MM.1S (cell line): ENCODE measurements at regions not wholly inside any gene's neighbourhood (a gene's known extent, or its start where the extent isn't known, plus 50 kb on each side); places are given as distances from the start of the nearest gene placed in this dataset.

Experiments used
- DNase-seq: peaks from one replicate; pipeline ENCODE4 v3.0.0-alpha.2; 2015
- H2AFZ ChIP-seq: fragments of 300-600 bp; sonication (generic); 2 replicates; pipeline ENCODE4 v1.6.0; 2016; ENCODE audit warnings: antibody characterized with exemption, low read length
- H3F3A ChIP-seq: fragments of 300-600 bp; sonication (generic); 2 replicates; pipeline ENCODE4 v1.6.1; 2016; ENCODE audit warnings: mild to moderate bottlenecking, antibody characterized with exemption, low read length, moderate library complexity, mixed read lengths; ENCODE audit not compliant: insufficient read depth
- H3K27ac ChIP-seq: fragments of 300-600 bp; sonication (generic); 2 replicates; pipeline ENCODE4 v1.5.1; 2016; ENCODE audit warnings: mild to moderate bottlenecking, low read length
- H3K27me3 ChIP-seq: fragments of 300-600 bp; sonication (generic); replicated peaks from 2 replicates; pipeline ENCODE4 v1.6.0; 2016; ENCODE audit warnings: low read length; ENCODE audit not compliant: insufficient read depth
- H3K36me3 ChIP-seq: fragments of 300-600 bp; sonication (generic); replicated peaks from 2 replicates; pipeline ENCODE4 v1.6.1; 2016; ENCODE audit warnings: mild to moderate bottlenecking, low read length, mixed read lengths; ENCODE audit not compliant: insufficient read depth
- H3K4me1 ChIP-seq: fragments of 300-600 bp; sonication (generic); 2 replicates; pipeline ENCODE4 v1.6.1; 2016; ENCODE audit warnings: low read length, mixed read lengths
- H3K4me2 ChIP-seq: fragments of 300-600 bp; sonication (generic); 2 replicates; pipeline ENCODE4 v1.6.0; 2016; ENCODE audit warnings: low read depth, low read length
- H3K4me3 ChIP-seq: fragments of 300-600 bp; sonication (generic); 2 replicates; pipeline ENCODE4 v1.5.1; 2016; ENCODE audit warnings: low read length, mixed read lengths
- H3K79me2 ChIP-seq: fragments of 300-600 bp; sonication (generic); 2 replicates; pipeline ENCODE4 v1.6.1; 2016; ENCODE audit warnings: mixed run types, low read length, mixed read lengths
- H3K9ac ChIP-seq: fragments of 300-600 bp; sonication (generic); 2 replicates; pipeline ENCODE4 v1.6.1; 2016; ENCODE audit warnings: low read length, mixed read lengths
- H3K9me2 ChIP-seq: fragments of 300-600 bp; sonication (generic); replicated peaks from 2 replicates; pipeline ENCODE4 v1.6.1; 2016; ENCODE audit warnings: mild to moderate bottlenecking, low read length, mixed read lengths; ENCODE audit not compliant: insufficient read depth
- H3K9me3 ChIP-seq: fragments of 300-600 bp; sonication (generic); replicated peaks from 2 replicates; pipeline ENCODE4 v1.6.1; 2016; ENCODE audit warnings: mild to moderate bottlenecking, low read length, mixed read lengths; ENCODE audit not compliant: insufficient read depth
- H4K20me1 ChIP-seq: fragments of 300-600 bp; sonication (generic); 2 replicates; pipeline ENCODE4 v1.6.1; 2016; ENCODE audit warnings: mild to moderate bottlenecking, low read length, moderate library complexity, mixed read lengths; ENCODE audit not compliant: insufficient read depth
- EZH2 ChIP-seq: fragments of 300-600 bp; sonication (generic); optimal IDR thresholded peaks from 2 replicates; pipeline ENCODE3; 2017; ENCODE audit warnings: low read depth, mild to moderate bottlenecking, antibody characterized with exemption, low read length, mixed read lengths
- EZH2phosphoT487 ChIP-seq: fragments of 300-600 bp; sonication (generic); IDR thresholded peaks from 2 replicates; pipeline ENCODE4 v1.6.1; 2018; ENCODE audit warnings: antibody characterized with exemption, low read length
- TF ChIP-seq, protein P1 (sequence below): fragments of 300-600 bp; sonication (generic); IDR thresholded peaks from 2 replicates; pipeline ENCODE4 v1.5.1; 2016; ENCODE audit warnings: antibody characterized with exemption, low read length, mixed read lengths

DNA sequence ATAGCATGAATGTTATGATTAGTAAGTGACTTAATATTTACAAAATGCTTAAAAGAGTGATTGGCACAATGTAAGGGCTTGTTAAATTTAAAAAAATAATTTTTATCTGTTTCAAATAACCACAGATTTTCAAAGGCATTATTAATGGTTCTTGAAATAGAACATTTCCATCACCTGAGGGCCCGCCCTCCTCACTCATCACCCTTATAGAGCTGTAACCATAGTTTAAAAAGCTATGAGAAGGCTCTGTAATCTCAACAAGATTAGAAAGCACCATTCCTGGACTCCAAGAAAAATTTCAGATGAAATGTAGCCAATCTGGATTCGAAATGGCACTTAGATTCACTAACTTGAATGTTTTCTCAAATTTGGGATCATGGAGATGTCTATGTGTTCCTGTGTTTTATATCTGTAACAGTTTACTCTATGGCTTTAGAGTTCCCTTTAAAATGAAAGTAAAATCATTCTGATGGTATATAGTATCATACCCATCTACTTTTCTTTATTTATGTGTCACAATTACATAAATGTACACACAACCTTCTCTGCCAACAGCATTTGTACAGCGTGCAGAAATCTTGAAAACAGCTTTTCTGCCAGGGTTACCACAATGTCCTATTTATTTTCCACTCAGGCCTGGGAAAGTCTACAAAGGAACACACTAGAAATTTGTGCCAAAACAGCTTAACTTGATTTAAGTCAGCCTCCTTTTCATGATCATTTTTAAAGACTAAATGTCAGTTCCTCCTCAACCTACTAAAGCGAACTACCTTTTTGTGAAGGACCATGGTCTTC, 207.7 kb downstream of the TBX18 start:
- Histone ChIP-seq H3F3A (no peaks in the 10 kb centered on the region), H3K9ac (0 out of 2 replicates have a peak overlapping the region, but pooled peaks have one; percentile 5), H3K4me2 (peak overlapping the region; percentile 65), H3K9me2 (no peaks in the 10 kb centered on the region), H3K4me1 (peaks cover 15% of the 10 kb centered on the region), H2AFZ (peak overlapping the region; percentile 26; the same call in 1 of the 2 replicates), H3K27me3 (no peaks in the 10 kb centered on the region), H3K4me3 (peak overlapping the region; percentile 15; the same call in 1 of the 2 replicates), H3K9me3 (no peaks in the 10 kb centered on the region), H4K20me1 (no peaks in the 10 kb centered on the region), H3K79me2 (no peaks in the 10 kb centered on the region), H3K36me3 (no peaks in the 10 kb centered on the region), H3K27ac (no peak overlapping the region)
- no peak for DNase-seq
- TF ChIP-seq EZH2 = no peak
- TF ChIP-seq EZH2phosphoT487 = no peak
- TF ChIP-seq, protein P1, sequence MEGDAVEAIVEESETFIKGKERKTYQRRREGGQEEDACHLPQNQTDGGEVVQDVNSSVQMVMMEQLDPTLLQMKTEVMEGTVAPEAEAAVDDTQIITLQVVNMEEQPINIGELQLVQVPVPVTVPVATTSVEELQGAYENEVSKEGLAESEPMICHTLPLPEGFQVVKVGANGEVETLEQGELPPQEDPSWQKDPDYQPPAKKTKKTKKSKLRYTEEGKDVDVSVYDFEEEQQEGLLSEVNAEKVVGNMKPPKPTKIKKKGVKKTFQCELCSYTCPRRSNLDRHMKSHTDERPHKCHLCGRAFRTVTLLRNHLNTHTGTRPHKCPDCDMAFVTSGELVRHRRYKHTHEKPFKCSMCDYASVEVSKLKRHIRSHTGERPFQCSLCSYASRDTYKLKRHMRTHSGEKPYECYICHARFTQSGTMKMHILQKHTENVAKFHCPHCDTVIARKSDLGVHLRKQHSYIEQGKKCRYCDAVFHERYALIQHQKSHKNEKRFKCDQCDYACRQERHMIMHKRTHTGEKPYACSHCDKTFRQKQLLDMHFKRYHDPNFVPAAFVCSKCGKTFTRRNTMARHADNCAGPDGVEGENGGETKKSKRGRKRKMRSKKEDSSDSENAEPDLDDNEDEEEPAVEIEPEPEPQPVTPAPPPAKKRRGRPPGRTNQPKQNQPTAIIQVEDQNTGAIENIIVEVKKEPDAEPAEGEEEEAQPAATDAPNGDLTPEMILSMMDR = no peak

GRCh38 chr6:84554706-84555105, 209.7 kb downstream of the TBX18 start:
- DNase-seq = no peak
- Histone ChIP-seq H3K4me2 (no peak overlapping the region), H3K27me3 (no peaks in the 10 kb centered on the region), H2AFZ (no peak overlapping the region), H3K4me1 (peaks cover 15% of the 10 kb centered on the region), H3K4me3 (no peak overlapping the region), H3F3A (no peaks in the 10 kb centered on the region), H3K9ac (no peak overlapping the region), H3K79me2 (no peaks in the 10 kb centered on the region), H4K20me1 (no peaks in the 10 kb centered on the region), H3K27ac (no peak overlapping the region), H3K36me3 (no peaks in the 10 kb centered on the region), H3K9me2 (no peaks in the 10 kb centered on the region), H3K9me3 (no peaks in the 10 kb centered on the region)
- TF ChIP-seq EZH2 = no peak
- TF ChIP-seq, protein P1 = no peak
- TF ChIP-seq EZH2phosphoT487 = no peak

- Histone ChIP-seq H3K4me1 (peaks cover 15% of the 10 kb centered on the region), H4K20me1 (no peaks in the 10 kb centered on the region), H3K79me2 (no peaks in the 10 kb centered on the region), H3K36me3 (no peaks in the 10 kb centered on the region), H3K9me3 (no peaks in the 10 kb centered on the region), H3K4me3 (no peak overlapping the region), H3F3A (no peaks in the 10 kb centered on the region), H3K4me2 (no peak overlapping the region), H3K27me3 (no peaks in the 10 kb centered on the region), H3K27ac (no peak overlapping the region), H3K9ac (no peak overlapping the region), H2AFZ (no peak overlapping the region), H3K9me2 (no peaks in the 10 kb centered on the region)
- TF ChIP-seq EZH2 = no peak
- TF ChIP-seq, protein P1 = no peak
- no peak for TF ChIP-seq EZH2phosphoT487
- no peak for DNase-seq
These were observed 210.3 kb downstream of the TBX18 start for GRCh38 chr6:84554074-84554473.
